Suppressor macrophage treated with lipopolysaccharide for 4 hours (primary cell): ENCODE measurements at regions not wholly inside any gene's neighbourhood (a gene's known extent, or its start where the extent isn't known, plus 50 kb on each side); places are given as distances from the start of the nearest gene placed in this dataset.

ENCODE experiments used
- DNase-seq: peaks from one replicate; pipeline ENCODE4 v3.0.0-alpha.2; 2020

DNA sequence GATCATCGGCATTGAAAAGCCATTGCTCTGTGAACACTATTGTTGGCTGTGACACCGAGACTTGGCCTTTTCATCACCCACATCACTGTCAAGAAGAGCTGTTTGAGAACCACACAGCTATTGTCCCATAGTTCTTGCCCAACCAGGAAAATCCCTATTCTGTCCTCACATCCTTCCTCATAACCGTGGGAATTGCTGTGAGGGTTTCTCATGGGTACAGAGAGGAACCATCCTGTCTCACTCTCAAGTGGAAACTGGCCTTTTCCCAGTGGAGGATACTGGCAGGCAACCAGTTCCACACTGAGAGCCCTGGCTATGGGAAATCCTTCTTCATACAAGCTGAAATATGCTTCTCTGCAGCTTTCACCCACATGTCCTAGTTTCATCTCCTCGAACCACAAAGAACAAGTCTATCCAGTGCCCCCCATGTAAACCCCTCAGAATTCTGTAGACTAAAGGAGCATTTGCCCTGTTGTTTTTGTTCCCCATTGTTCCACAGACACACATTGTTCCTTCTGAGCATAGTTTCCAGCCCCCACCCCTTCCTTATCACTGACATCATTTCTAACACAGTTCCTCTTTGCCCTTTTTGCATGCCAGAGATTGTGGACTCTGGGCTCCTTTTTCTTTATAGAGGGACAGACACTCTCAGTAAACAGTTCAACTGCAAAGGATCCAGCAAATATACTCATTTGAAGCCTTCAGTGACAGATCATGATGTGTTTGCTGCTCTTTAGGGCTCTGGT lies 57.8 kb upstream of the C5orf46 start:
- peak; percentile 68 for DNase-seq

DNA sequence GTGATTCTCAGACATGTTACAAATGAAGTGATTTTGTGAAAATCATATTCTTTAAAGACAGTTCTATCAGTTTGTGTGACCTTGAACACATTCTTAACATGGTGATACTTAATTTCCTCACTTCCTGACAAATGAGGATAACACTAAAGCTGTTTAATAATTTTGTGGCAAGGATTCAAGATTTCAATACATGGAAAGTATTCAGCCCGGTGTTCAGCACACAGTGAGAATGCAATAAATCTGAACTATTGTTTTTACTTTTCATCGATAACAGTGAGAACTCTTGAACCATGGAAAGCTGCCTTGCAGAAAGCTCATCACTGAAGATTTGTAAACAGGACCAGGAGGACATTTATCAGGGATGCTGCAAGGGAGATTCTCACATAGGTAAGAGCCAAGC lies 57.1 kb upstream of the C5orf46 start:
- DNase-seq, result no peak

DNA sequence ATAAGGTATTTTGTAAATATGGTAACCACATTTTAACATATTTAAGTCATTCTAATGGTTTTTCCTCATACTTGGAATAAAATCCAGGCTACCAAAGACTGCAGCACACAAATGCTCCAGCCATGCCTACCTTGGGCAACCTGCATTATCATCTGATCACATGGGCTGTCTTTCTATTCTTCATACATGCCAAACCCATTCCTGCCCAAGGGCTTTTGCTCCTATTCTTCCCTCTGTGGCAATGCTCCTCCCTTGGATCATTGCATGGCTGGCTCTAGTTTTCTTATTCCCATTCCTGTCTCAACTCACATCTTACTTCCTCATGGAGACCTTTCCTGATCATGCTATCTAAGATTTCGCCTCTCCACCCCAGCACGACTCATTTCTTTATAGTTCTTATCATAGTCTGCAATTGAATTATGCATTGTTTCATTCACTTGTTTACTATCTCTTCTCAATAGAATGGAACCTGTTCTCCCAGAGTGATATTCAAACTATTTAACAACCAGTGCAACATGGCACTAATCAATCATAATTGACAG lies 54.9 kb upstream of the C5orf46 start:
- no peak for DNase-seq

DNA sequence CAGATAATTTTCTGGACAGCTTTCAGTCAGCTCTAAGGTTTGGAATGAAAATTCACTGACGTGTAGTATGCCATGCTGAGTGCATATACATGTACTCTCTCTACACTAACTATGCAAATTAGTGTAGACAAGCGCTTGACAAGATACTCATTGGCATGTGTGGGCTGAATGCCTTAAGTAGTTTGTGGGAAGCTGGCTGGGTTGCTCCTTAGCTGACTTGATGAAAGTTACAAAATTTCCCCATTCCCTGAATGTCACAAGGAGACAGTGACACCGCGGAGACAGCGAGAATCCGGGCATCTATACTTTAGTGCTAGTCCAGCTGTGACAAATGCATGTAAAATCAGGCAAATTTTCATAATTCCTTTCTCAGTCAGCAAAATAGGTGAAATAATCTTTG lies 51.6 kb upstream of the C5orf46 start:
- DNase-seq, result peak; percentile 6

DNA sequence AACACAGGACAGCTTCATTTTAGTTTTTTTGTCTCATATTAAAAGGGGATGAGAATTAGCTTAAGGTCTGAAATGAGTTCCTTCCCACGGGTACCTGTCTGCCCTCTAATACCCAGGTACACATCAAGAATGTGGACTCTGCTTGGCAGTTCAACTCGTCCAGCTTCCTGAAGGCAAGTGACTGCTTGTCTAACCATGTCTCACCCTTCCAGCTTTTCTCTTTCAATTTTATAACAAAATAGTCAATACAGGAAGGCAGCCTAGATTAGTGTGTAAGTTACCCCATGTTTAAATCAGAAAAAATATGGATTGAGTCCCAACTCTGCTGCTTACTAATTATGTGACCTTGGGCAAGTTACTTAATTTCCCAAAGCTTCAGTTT lies 50.5 kb upstream of the C5orf46 start:
- no peak for DNase-seq

DNA sequence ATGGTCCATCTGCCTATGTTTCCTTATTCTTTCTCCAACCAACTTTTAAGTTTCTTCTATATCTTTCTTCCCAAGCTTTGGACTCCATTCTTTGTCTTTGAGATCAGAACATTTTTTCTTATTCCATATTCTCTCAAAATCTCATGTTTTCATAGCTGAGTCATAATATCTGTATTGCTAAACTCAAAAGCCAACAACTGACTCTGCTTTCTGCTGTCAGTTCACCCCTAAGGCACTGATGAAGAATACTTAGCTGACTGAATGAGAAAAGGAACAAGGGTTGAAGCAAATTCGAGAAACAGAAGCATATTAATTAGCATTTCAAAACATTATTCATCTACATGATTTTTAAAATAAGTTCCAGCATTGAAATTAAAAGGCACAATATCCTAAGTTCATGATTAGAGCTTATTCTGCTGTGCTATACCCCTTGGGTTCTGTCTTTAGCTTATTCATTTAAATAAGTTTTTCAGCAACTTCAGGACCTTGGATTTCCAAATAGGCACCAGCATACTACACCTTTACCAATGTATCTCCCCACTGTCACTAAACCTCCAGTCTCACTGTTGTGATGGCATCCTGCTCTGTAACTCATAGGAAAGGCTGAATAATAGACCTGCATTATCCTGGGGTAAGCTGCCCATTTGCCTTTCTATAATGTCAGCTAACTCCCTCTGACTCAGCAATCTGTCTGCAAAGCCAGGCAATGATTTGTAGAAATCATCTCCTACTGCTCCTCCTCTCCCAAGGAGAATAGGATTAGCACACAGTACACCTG lies 49.9 kb upstream of the C5orf46 start:
- no peak for DNase-seq
